ENCODE measurements at regions not wholly inside any gene's neighbourhood (a gene's known extent, or its start where the extent isn't known, plus 50 kb on each side); places are given as distances from the start of the nearest gene placed in this dataset.

- Mint-ChIP-seq H3K4me1 (no peaks in the 10 kb centered on the region), H3K27ac (no peak overlapping the region), H3K36me3 (peaks cover 15% of the 10 kb centered on the region), H3K4me3 (no peak overlapping the region), H3K9me3 (peaks cover 41% of the 10 kb centered on the region), H3K27me3 (ENCODE audit: low read depth) (no peaks in the 10 kb centered on the region)
- no peak for DNase-seq (ENCODE audit: low spot score in 2 of 2, unreplicated experiment in 2 of 2)
- no peak for TF ChIP-seq CTCF (IDR thresholded peaks at IDR 0.05; ENCODE audit: unreplicated experiment)
Observed at GRCh38 chr11:105449100-105449734, 160.7 kb upstream of the GRIA4 start.

DNA sequence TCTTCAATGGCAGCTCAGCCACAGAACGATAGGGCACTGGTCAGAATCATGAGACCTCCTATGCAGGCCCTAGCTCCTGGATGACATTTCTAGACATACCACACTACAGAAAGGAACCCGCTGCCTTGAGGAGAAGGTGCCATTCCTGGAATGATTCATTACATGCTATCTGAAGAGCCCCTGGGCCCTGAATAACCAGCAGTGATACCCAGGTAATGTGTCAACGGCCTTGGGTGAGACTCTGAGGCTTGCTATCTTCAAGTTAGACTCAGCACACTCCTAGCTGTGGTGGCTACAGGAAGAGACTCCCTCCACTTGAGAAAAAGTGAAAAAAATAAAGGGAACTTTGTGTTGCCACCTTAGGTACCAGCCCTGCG, 161.2 kb upstream of the GRIA4 start:
- TF ChIP-seq CTCF (IDR thresholded peaks at IDR 0.05; ENCODE audit: unreplicated experiment): no peak
- Mint-ChIP-seq H3K27me3 (ENCODE audit: low read depth) (no peaks in the 10 kb centered on the region), H3K4me3 (no peak overlapping the region), H3K4me1 (no peaks in the 10 kb centered on the region), H3K36me3 (peaks cover 15% of the 10 kb centered on the region), H3K27ac (no peak overlapping the region), H3K9me3 (peaks cover 42% of the 10 kb centered on the region)
- no peak for DNase-seq (ENCODE audit: low spot score in 2 of 2, unreplicated experiment in 2 of 2)

DNA sequence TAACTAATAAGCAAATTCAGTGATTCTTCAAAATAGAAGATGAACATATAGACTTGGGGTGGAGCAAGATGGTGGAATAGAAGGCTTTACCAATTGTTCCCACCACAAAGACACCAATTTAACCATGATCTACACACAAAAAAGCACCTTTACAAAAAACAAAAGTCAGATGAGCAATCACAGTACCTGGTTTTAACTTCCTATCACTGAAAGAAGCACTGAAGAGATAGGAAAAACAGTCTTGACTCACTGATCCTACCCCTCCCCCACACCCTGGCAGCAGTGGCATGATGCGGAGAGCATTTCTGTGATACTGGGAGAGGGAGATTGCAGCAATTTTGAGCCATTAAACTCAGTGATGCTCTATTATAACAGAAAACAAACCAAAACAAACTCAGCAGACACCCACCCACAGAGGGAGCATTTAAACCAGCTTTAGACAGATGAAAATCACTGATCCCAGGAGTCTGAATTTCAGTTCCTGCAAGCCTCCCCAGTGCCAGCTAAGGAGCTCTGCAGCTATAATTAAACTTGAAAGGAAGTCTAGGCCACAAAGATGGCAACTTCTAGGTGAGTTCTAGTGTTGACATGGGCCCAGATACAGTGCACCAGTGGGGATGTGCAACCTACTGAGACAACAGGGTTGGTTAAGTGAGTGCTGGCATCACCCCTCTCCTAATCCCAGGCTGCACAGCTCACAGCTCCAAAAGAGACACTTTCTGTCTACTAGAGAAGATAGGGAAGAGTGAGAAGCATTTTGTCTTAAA, 161.8 kb upstream of the GRIA4 start:
- Mint-ChIP-seq H3K9me3 (peaks cover 42% of the 10 kb centered on the region), H3K27me3 (ENCODE audit: low read depth) (no peaks in the 10 kb centered on the region), H3K27ac (no peak overlapping the region), H3K4me3 (no peak overlapping the region), H3K4me1 (no peaks in the 10 kb centered on the region), H3K36me3 (peaks cover 15% of the 10 kb centered on the region)
- DNase-seq (ENCODE audit: low spot score in 2 of 2, unreplicated experiment in 2 of 2): no peak
- no peak for TF ChIP-seq CTCF (IDR thresholded peaks at IDR 0.05; ENCODE audit: unreplicated experiment)

- no peak for DNase-seq (ENCODE audit: low spot score in 2 of 2, unreplicated experiment in 2 of 2)
Observed at GRCh38 chr11:105443623-105444022, 166.2 kb upstream of the GRIA4 start.

GRCh38 chr11:105432241-105432995, 177.5 kb upstream of the GRIA4 start:
- Mint-ChIP-seq H3K27me3 (ENCODE audit: low read depth) (no peaks in the 10 kb centered on the region), H3K4me1 (peaks cover 42% of the 10 kb centered on the region), H3K9me3 (peaks cover 12% of the 10 kb centered on the region), H3K4me3 (no peak overlapping the region), H3K27ac (peak overlapping the region; percentile 77), H3K36me3 (no peaks in the 10 kb centered on the region)
- no peak for DNase-seq (ENCODE audit: low spot score in 2 of 2, unreplicated experiment in 2 of 2)
- TF ChIP-seq CTCF (IDR thresholded peaks at IDR 0.05; ENCODE audit: unreplicated experiment): no peak

More at GRCh38 chr11:105443623-105444022, 166.2 kb upstream of the GRIA4 start:
- Mint-ChIP-seq H3K36me3 (peaks cover 15% of the 10 kb centered on the region), H3K27ac (no peak overlapping the region), H3K27me3 (ENCODE audit: low read depth) (no peaks in the 10 kb centered on the region), H3K9me3 (peaks cover 46% of the 10 kb centered on the region), H3K4me1 (no peaks in the 10 kb centered on the region), H3K4me3 (no peak overlapping the region)
- TF ChIP-seq CTCF (IDR thresholded peaks at IDR 0.05; ENCODE audit: unreplicated experiment): no peak
